C4-2B (cell line): ENCODE measurements at regions not wholly inside any gene's neighbourhood (a gene's known extent, or its start where the extent isn't known, plus 50 kb on each side); places are given as distances from the start of the nearest gene placed in this dataset.

ENCODE experiments used
- ZFX ChIP-seq: fragments of 450-650 bp; IDR thresholded peaks from 2 replicates; pipeline ENCODE4 v1.6.1; 2017
- TF ChIP-seq, protein P1 (sequence below): fragments of 450-650 bp; conservative IDR thresholded peaks from 2 replicates; pipeline ENCODE4 v1.5.1; 2017; ENCODE audit warnings: mild to moderate bottlenecking

DNA sequence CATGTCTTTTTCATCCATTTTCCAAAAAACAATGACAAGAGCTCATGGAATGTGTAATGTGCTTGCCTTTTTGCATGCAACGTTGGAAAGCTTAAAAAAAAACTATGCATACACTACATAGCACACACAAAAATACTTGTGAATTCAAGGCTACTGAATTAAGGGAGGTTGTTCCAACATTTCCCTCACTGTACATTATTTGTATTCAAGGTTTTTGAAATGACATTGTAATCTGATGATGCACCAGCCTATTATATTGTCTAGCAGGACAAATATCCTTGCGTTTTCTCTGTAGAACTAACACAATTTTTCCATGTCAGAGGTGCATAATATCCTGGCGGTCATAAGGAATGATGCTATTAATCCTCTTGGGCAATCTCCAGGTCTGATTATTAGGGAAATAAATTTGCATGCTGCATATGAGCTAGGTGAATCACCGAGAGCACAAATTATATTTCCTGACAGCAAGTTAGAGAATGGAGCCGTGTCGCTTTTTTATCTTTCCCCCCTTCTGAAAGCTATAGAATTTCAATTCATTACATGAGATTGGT, 836.9 kb upstream of the FANCL start:
- TF ChIP-seq, protein P1, sequence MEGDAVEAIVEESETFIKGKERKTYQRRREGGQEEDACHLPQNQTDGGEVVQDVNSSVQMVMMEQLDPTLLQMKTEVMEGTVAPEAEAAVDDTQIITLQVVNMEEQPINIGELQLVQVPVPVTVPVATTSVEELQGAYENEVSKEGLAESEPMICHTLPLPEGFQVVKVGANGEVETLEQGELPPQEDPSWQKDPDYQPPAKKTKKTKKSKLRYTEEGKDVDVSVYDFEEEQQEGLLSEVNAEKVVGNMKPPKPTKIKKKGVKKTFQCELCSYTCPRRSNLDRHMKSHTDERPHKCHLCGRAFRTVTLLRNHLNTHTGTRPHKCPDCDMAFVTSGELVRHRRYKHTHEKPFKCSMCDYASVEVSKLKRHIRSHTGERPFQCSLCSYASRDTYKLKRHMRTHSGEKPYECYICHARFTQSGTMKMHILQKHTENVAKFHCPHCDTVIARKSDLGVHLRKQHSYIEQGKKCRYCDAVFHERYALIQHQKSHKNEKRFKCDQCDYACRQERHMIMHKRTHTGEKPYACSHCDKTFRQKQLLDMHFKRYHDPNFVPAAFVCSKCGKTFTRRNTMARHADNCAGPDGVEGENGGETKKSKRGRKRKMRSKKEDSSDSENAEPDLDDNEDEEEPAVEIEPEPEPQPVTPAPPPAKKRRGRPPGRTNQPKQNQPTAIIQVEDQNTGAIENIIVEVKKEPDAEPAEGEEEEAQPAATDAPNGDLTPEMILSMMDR = no peak
- TF ChIP-seq ZFX = no peak
